ENCODE measurements at regions not wholly inside any gene's neighbourhood (a gene's known extent, or its start where the extent isn't known, plus 50 kb on each side); places are given as distances from the start of the nearest gene placed in this dataset.
"Not testable (repeated sequence)": the region's sequence is repeated elsewhere in the genome, so short reads cannot be mapped to it uniquely, and the experiment has no call there.

DNA sequence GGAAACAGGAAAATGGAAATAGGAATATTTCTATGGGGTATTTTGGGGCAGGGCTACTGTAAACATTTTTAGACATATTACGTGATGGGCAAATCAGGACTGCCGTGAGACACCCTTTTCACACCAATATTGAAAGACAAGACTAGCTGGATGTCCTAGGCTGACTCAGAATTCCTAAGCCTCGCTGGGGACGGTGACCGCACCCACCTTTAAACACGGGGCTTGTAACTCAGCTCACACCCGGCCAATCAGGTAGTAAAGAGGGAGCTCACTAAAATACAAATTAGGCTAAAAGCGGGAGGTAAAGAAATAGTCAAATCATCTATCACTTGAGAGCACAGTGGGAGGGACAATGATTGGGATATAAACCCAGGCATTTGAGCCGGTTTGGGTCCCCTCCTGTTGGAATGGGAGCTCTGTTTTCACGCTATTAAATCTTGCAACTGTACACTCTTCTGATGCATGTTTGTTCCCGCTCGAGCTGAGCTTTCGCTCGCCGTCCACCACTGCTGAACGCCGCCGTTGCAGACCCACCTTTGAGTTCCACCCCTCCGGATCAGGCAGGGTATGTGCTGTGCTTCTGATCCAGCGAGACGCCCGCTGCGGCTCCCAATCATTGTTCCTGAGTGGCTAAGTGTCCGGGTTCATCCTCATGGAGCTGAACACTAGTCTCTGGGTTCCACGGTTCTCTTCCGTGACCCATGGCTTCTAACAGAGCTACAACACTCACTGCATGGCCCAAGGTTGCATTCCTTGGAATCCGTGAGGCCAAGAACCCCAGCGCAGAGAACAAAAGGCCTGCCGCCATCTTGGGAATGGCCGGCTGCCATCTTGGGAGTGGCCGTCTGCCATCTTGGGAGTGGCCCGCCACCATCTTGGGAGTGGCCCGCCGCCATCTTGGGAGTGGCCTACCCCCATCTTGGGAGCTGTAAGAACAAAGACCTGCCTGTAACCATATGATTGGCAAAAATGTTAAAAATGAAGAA, 152.6 kb downstream of the CRLF2 start:
- DNase-seq = no peak
- no peaks in the 10 kb centered on the region for H3K4me1 ChIP-seq
- no peak for TF ChIP-seq POLR2A (IDR thresholded peaks at IDR 0.05)
- TF ChIP-seq EP300 (IDR thresholded peaks at IDR 0.05; ENCODE audit: low read depth) = no peak
- TF ChIP-seq, protein P1, sequence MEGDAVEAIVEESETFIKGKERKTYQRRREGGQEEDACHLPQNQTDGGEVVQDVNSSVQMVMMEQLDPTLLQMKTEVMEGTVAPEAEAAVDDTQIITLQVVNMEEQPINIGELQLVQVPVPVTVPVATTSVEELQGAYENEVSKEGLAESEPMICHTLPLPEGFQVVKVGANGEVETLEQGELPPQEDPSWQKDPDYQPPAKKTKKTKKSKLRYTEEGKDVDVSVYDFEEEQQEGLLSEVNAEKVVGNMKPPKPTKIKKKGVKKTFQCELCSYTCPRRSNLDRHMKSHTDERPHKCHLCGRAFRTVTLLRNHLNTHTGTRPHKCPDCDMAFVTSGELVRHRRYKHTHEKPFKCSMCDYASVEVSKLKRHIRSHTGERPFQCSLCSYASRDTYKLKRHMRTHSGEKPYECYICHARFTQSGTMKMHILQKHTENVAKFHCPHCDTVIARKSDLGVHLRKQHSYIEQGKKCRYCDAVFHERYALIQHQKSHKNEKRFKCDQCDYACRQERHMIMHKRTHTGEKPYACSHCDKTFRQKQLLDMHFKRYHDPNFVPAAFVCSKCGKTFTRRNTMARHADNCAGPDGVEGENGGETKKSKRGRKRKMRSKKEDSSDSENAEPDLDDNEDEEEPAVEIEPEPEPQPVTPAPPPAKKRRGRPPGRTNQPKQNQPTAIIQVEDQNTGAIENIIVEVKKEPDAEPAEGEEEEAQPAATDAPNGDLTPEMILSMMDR (IDR thresholded peaks at IDR 0.05) = no peak
- no peak for TF ChIP-seq POLR2AphosphoS5 (IDR thresholded peaks at IDR 0.05)
- in situ Hi-C loops (cut with MboI; ENCODE audit: low pct_ligation_motif_present in 1 of 4, low pct_unique_long_range_greater_than_20kb in 1 of 4, low sequenced_read_pairs in 3 of 4) (no loop called here), intact Hi-C loops (cut with DNase I; ENCODE audit: low total_unique reads) (no loop called here)
- H3K27me3 ChIP-seq = no peaks in the 10 kb centered on the region
- peaks cover 16 to 38% of the 10 kb centered on the region in 2 donors for H3K9me3 ChIP-seq
- 75 to 88% methylated on average over 23 to 34 of the region's 34 CpGs for WGBS, 2 donors (ENCODE audit: low coverage in 1 of 2)
- H3K4me3 ChIP-seq = no peak overlapping the region
- H3K36me3 ChIP-seq = no peaks in the 10 kb centered on the region
- no peak overlapping the region for H3K27ac ChIP-seq

DNA sequence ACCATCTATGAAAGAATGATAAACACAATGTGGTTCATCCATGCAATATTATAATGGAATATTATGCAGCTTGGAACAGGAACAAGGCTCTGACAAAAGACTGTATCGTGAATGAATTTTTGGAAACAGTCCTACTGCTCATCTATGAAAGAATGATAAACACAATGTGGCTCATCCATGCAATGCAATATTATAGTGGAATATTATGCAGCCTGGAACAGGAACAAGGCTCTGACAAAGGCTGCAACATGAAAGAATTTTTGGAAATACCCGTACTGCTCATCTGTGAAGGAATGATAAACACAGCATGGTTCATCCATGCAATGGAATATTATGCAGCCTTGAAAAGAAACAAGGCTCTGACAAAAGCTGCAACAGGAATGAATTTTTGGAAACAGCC, 158.8 kb downstream of the CRLF2 start:
- H3K4me3 ChIP-seq; H3K27me3 ChIP-seq; DNase-seq; H3K4me1 ChIP-seq; intact Hi-C loops (cut with DNase I; ENCODE audit: low total_unique reads); H3K36me3 ChIP-seq; in situ Hi-C loops (cut with MboI; ENCODE audit: low pct_ligation_motif_present in 1 of 4, low pct_unique_long_range_greater_than_20kb in 1 of 4, low sequenced_read_pairs in 3 of 4); H3K27ac ChIP-seq: not testable (repeated sequence)
- H3K9me3 ChIP-seq = peaks cover 19 to 49% of the 10 kb centered on the region in 2 donors
- WGBS, 2 donors (ENCODE audit: low coverage in 1 of 2) = 69 to 86% methylated on average over 2 of the region's 2 CpGs

DNA sequence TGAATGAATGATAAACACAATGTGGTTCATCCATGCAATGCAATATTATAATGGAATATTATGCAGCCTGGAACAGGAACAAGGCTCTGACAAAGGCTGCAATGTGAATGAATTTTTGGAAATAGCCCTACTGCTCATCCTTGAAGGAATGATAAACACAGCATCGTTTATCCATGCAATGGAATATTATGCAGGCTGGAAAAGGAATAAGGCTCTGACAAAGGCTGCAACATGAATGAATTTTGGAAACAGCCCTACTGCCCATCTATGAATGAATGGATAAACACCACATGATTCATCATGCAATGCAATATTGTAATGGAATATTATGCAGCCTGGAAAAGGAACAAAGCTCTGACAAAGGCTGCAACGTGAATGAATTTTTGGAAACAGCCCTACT, 159.4 kb downstream of the CRLF2 start:
- in situ Hi-C loops (cut with MboI; ENCODE audit: low pct_ligation_motif_present in 1 of 4, low pct_unique_long_range_greater_than_20kb in 1 of 4, low sequenced_read_pairs in 3 of 4) (no loop called here), intact Hi-C loops (cut with DNase I; ENCODE audit: low total_unique reads) (no loop called here)
- H3K27me3 ChIP-seq = no peaks in the 10 kb centered on the region
- no peaks in the 10 kb centered on the region for H3K36me3 ChIP-seq
- no peak overlapping the region for H3K27ac ChIP-seq
- DNase-seq = no peak
- TF ChIP-seq EP300 (IDR thresholded peaks at IDR 0.05; ENCODE audit: low read depth) (no peak), POLR2A (IDR thresholded peaks at IDR 0.05) (no peak), POLR2AphosphoS5 (IDR thresholded peaks at IDR 0.05) (no peak)
- TF ChIP-seq, protein P1 (IDR thresholded peaks at IDR 0.05) = no peak
- H3K9me3 ChIP-seq = peaks cover 19 to 44% of the 10 kb centered on the region in 2 donors
- 70 to 73% methylated on average over 2 of the region's 2 CpGs for WGBS, 2 donors (ENCODE audit: low coverage in 1 of 2)
- H3K4me1 ChIP-seq = no peaks in the 10 kb centered on the region
- H3K4me3 ChIP-seq = no peak overlapping the region

DNA sequence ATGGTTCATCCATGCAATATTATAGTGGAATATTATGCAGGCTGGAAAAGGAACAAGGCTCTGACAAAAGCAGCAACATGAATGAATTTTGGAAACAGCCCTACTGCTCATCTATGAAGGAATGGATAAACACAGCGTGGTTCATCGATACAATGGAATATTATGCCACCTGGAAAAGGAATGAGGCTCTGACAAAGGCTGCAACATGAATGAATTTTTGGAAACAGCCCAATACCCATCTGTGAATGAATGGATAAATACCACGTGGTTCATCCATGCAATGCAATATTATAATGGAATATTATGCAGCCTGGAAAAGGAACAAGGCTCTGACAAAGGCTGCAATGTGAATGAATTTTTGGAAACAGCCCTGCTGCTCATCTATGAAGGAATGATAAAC, 160.4 kb downstream of the CRLF2 start:
- intact Hi-C loops (cut with DNase I; ENCODE audit: low total_unique reads) = no loop called here
- Histone ChIP-seq H3K27ac (no peak overlapping the region), H3K4me1 (no peaks in the 10 kb centered on the region), H3K36me3 (no peaks in the 10 kb centered on the region), H3K9me3 (peaks cover 19 to 45% of the 10 kb centered on the region in 2 donors), H3K4me3 (no peak overlapping the region), H3K27me3 (no peaks in the 10 kb centered on the region)
- 78 to 89% methylated on average over 3 of the region's 3 CpGs for WGBS, 2 donors (ENCODE audit: low coverage in 1 of 2)
- in situ Hi-C loops (cut with MboI; ENCODE audit: low pct_ligation_motif_present in 1 of 4, low pct_unique_long_range_greater_than_20kb in 1 of 4, low sequenced_read_pairs in 3 of 4) = no loop called here
- TF ChIP-seq EP300 (IDR thresholded peaks at IDR 0.05; ENCODE audit: low read depth) (no peak), POLR2AphosphoS5 (IDR thresholded peaks at IDR 0.05) (no peak), POLR2A (IDR thresholded peaks at IDR 0.05) (no peak)
- TF ChIP-seq, protein P1 (IDR thresholded peaks at IDR 0.05) = no peak
- no peak for DNase-seq
